SIG-M5 treated with dmso at 0.1 percent for 504 hours (cell line): ENCODE measurements at regions not wholly inside any gene's neighbourhood (a gene's known extent, or its start where the extent isn't known, plus 50 kb on each side); places are given as distances from the start of the nearest gene placed in this dataset.

Experiments
- DNase-seq: peaks from one replicate; lab custom pipeline; 2025; ENCODE audit not compliant: unreplicated experiment; lab: John Stamatoyannopoulos, UW

DNA sequence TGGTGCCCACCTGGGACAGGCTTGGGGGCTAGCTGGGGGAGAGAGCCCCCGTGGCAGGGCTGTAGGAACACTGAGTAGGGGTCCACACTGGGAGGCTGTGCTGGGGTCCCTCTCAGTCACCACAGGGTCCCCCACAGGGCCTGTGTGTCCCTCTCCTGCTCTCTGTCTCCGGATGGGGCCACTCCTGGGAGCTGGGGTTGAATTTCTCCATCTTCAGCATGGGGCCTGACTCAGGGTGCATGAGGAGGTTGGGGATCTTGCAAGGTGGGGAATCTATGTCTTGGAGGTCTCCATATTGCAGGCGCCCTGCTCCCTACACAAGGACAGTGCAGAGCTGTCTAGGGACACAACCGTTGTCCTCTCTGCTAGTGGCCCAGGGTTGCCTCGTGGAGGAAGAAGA, 78.7 kb upstream of the HDAC4 start:
- no peak for DNase-seq

DNA sequence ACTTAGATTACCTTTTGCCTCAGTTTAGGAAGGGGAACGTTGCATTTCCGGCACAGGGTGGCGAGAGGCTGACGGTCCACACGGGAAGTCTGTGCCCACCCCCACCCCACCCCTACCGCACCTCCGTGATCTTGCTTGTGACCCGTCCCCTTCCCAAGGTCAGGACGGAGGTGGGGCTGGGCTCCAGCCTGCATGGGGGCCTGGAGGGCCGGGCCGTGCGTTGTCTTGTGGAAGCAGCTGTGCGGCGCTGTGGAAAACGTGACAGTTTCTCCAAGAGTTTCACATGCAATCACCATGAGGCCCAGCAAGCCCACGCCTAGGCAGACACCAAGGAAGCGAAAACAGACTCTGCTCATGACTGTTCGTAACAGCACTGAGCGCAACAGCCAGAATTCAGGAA, 76.8 kb upstream of the HDAC4 start:
- no peak for DNase-seq

DNA sequence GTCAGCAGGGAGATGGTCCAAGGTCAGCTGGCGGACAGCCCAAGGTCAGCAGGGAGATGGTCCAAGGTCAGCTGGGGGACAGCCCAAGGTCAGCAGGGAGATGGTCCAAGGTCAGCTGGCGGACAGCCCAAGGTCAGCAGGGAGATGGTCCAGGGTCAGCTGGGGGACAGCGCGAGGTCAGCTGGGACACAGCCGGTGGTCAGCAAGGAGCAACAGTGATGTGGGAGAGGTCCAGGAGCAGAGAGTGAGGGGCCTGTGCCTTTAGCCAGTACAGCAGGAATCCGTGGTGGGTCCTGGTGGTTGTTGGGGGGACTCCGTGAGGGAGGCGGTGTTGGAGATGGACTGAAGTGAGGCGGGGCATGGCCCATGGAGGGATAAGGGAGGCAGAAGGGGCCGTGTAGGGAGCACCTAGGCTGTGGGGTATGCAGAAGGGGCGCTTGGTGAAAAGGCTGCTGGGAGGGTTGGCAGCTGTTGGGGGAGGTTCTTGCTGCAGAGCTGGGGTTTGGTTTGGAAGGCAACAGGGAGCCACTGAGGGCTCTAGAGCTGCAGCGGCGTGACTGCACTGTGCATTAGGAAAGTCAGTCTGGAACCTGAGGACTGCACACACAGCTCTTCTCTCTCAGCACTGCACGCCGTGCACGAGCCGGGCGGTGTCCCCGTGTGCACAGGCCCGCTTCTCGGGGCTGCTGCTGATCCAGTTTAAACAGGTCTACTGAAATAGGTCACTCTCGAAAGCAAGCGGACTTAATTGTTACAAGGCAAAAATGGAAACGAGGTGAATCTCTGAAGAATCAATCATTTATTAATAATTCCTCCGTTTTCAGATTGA, 76.2 kb upstream of the HDAC4 start:
- no peak for DNase-seq

DNA sequence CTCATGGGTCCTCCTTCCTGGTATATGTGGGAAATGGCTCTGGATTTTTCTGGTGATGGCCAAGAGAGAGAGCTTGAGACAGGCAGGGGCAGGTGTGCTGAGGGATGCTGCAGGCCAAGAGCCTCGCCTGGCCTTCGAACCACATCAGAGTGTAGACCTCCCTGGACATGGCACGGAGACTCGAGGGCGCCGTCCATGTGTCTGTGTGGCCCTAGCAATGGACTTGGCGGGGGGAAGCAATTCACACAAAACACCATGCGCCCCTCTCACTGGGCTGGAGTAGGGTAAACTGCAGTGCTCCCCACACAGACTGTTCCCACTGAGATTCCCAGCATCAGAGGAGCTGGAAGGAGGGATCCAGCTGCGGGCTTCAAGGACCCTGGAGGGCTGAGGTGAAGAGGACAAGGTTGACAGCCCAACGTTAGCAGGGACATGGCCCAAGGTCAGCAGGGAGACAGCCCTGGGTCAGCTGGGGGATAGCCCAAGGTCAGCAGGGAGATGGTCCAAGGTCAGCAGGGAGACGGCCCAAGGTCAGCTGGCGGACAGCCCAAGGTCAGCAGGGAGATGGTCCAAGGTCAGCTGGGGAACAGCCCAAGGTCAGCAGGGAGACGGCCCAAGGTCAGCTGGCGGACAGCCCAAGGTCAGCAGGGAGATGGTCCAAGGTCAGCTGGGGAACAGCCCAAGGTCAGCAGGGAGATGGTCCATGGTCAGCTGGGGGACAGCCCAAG, 75.4 kb upstream of the HDAC4 start:
- DNase-seq = no peak

DNA sequence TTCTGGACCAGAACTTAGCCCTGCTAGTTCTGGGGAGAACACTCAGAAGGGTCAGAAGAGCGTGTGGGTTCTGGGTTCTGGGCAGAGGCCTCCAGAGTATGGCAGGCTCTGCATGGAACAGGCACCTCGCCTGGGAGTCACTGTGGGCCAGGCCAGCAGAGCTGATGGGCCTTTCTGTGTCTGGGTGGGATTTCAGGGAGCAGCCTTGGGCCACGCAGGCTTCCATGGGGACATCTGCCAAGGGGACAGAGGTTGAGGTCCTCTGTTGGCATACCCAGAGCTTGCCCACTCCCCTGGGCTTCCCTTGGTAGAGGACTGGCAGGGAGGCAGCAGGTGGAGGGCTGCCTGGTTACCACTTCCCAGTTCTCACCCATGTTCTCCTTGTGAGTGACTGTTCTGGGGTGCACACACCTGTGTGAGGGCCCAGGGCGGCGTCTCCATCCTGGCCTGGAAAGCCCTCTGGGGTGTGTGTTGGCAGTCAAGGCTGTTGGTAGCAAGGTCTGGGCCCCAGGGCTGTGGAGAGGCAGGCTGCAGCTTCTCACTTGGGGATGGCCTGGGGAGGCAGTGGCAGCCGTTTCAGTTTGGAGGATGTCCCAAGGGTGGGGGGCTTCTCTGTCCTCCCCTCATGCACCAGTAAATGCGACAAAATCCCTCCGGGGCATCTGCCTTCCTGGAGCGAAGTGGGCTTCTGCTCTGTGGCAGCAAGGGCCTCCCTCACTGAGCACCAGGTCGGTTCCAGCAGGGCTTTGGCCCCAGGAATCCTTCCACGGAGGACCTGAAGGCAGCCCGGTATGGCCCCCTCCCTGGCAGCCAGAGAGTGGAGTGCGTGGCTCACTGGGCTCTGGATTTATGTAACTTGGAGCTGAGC, 74.6 kb upstream of the HDAC4 start:
- no peak for DNase-seq

DNA sequence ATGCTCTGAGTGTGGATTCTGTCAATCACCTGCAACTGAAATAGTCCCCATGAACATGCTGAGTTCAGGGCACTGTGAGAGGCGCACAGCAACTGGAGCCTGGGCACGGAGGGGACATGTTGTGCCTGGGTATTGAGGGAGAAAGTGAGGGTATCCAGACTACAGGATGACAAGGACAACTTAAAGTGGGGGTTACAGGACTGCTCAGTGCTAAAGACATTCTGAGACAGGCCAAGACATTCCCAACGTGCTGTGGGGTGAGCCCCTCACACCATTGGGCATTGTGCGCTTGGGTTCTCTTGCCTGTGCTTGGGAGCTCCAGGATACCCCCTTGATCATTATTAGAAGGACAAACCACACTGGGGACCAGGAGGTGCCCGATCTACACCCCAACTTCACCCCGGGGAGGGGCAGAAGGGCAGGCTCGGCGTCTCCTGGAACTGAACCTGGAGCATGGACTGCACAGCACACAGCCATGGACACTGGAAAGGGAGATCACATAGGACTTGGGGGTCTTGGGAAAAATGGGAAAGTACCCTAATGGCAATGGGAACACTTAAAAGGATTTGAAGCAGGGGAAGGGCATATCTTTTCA, 72.5 kb upstream of the HDAC4 start:
- no peak for DNase-seq

DNA sequence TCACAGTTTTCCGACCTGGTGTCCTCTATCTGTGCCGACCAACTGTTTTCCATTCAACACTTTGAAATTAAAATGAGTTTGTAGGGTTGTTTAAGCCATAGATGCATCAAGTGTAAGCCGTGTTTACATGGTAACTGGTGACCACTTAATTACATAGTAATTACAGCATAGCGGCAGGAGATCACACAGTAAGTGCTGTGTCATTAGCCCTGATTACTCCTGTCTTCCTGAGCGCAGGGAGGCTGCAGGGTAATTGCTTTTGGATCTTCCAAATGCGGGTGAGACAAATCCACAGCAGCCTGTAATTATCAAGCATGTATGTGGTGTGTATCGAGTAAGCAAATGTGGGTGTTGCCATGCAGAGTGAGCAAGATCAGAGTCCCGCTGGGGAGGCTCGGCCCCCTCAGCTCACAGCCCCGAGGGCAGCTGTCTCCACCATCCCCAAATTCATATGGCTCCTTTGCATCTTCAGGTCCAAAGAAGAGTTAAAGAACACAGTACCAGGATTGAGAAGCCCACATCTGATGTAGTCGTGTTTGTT, 71.5 kb upstream of the HDAC4 start:
- DNase-seq = no peak

DNA sequence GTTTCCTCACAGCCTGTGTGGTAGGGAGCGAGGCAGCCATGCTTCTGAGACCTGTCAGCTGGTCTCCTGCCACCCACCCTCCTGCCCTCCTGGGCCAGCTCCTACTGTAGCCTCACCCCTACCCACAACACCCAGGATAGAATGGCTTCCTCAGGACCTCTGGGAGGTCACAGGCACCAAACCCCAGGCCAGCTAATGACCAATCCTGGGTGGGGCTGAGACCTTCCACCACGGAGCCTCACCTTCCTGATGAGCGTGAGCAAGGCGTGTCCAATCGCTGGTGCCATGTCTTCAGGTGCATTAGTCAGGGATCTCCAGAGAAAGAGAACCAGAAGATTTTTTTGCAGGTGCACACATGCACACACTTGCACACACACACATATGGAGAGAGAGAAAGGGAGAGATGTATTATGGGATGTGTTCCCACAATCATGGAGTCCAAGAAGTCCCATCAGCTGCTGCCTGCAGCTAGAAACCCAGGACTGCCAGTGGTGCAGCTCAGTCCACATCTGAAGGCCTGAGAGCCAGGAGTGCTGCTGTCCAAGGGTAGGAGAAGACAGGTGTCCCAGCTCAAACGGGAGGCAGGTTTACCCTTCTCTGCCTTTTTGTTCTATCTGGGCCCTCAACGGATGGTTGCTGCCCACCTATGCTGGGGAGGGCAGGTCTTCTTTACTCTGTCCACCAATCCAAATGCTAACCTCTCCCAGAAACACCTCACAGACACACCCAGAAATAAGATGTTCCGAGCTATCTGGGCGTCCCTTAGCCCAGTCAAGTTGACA, 70.4 kb upstream of the HDAC4 start:
- no peak for DNase-seq

DNA sequence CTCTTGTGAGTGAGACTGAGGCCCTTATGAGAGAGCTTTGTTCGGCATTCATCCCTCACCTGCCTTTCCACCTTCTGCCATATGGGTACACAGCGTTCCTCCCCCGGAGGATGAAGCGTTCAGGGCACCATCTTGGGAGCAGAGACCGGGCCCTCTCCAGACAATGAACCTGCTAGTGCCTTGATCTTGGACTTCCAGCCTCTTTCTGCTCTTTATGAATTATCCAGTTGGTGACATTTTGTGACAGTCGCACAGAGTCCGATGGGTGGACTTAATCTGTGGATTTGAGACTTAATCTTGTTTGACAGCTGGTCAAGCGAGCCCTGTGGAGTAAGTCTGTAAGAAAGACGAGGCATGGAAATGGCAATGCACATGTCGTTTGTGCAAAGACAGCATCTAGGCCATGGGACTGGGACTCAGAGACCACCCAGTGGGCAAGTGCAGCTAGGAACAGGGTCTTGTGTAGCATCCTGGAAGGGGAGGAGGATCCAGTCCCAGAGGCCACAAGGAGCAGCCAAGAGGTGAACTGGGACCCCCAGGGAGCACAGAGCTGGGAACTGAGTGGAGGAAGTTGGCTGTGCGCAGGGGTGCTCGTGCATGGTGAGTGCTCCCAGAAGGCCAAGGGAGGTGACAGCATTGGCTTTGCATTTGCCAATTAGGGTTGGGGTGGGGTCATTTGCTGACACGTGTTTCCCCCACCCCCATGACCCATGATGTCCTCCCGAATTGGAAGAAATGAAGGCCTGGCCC, 69.5 kb upstream of the HDAC4 start:
- DNase-seq = no peak

DNA sequence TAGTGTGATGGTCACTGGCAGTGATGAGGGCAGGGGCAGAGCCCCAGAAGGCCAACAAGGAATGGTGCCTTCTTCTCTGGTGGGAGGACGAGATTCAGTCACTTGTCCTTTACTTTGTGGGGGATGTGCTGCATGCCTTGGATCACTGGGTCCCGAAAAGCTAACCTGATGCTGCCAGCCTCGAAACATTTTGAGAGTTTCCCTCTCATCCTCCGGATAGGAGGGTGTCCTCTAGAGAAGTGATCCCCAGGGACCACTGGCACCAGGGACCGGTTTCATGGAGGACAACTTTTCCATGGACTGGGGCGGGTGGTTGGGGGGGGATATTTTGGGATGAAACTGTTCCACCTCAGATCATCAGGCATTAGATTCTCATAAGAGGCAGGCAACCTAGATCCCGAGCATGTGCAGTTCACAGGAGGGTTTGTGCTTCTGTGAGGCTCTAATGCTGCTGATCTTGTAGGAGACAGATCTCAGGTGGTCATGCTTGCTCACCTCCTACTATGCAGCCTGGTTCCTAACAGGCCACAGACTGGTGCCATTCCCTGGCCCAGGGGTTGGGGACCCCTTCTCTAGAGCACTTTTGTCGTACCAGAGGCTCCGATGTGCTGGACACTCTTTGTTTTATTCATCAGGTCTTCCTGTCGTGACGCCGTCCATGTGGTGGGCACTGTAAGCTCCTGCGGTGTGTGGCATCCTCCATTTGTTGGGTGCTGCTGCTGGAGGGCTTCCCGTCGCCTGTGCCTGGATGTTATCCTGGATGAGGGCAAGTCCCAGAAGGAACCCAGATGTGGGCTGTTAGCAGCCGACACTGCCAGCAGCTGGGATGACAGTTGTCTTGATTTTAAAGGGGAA, 68.5 kb upstream of the HDAC4 start:
- no peak for DNase-seq

DNA sequence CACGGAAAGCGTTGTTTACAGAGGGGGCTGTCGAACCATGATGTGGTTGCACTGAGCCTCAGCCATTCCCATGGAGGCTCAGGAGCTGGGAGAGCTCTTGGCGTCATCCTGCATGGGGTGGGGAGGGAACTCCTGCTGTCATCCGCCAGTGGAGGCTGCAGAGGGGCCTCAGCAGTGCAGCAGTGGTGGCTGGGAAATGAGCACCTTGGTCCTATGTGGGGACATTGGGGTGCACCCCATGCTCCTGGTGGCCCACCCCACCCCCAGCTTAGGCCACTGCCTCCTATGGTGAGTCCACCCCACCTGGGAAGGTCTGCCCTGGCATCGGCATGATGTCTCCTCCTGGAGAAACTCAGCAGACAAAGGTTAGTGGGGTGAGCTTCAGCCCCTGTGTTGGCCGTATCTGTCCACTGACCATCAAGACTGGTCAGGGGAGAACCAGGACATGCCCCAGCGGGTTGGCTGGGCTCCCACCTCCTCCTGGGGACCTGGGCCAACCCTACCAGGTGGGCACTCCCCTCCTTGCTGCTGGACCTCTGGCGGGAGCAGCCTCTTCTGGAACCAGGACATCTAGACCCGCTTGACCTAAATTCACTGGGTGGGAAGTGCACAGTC, 67.8 kb upstream of the HDAC4 start:
- DNase-seq = no peak

DNA sequence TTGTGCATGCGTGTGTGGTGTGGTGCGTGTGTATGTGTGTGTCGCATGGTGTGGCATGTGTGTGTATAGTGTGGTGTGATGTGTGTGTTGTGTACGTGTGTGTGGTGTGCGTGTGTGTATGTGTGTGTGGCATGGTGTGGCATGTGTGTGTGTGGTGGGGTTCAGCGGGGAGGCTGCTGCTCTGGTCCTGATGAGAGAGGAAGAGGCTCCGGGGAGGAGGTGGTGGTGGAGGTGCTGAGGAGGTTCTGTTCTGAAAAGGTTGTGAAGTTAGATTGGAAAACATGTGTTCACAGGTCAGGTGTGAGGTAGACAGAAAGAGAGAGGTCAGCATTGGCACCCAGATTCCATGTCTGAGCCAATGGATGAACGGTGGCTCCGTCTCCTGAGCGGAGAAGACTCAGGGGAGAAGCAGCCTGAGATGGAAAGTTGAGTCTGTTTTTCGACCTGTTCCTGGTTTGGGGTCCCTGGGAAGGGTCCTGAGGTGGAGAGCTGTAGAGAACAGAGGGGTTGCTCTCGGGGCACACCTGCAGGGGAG, 67.2 kb upstream of the HDAC4 start:
- no peak for DNase-seq

DNA sequence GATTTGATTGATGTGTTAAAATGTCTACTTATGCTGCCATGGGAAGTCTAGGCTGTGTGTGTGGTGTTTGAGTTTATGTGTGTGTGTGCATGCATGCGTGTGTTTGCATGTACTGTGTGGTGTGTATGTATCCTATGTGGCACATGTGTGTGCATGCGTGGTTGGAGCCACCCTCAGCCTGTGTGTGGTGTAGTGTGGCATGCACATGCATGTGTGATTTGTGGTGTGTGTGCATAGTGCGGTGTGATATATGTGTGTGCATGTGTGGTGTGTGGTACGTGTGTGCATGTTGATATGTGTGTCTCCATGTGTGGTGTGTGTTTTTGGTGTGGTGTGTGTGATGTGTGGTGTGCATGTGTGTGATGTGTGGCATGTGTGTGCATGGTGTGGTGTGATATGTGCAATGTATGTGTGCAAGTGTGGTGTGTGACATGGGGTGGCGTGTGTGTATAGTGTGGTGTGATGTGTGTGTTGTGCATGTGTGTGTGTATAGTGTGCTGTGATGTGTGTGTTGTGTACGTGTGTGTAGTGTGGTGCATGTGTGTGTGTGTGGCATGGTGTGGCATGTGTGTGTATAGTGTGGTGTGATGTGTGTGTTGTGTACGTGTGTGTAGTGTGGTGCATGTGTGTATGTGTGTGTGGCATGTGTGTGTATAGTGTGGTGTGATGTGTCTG, 66.6 kb upstream of the HDAC4 start:
- DNase-seq = no peak

DNA sequence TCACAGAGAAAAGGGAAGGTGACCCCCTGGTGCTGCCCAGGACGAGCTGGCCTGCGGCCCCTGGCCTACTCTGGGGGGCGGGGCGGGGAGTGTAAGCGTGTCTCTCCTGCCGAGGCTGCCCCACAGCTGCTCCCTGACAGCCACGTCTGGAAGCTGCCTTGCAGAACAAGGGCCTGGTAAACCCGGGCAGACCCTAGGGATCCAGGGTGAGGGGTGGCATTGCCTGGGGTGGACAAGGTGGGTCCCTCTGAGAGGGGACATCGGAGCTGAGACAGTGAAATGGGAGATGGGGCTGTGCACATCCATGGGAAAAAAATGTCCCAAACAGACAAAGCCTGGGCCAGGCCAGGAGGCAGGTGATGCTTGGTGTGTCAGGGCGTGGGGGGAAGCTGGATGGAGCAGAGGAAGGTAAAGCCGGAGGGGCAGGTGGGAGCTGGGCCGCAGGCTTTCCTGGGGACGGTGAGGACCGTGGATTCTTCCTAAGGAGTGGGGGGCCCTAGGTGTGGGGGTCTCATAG, 66.0 kb upstream of the HDAC4 start:
- DNase-seq = no peak

DNA sequence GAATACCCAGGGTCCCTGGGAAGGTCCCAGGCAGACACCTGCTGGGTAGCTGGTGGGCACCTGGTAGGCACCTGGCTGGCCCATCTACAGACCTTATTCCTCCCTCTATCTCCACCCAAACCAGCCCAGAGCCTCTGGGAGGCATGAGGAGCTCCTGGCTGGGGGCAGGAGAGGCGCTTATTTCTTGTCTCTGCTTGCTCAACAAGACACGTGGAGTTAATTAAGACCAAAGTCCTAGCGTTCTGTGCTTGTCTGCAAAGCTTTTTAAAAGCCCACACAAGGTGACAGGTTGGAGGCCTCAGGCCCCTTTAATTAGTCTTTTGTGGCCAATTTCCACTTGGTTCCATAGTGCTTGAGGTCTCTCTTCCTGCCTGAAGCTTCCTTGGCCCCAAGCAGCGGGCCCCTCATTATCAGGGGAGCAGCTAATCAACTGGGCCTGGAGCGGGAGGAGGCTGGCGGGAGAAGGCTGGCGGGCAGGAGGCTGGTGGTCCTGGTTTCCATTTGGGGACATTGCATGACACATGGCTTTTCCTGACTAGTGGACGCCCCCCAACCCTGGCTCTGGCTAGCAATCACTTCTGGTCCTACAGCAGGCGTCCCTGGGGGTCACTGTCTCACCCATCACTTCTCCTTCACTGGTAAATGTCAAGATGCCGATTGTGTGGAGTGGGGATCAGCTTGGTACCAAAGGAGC, 65.4 kb upstream of the HDAC4 start:
- DNase-seq = no peak
